Fibroblast of pulmonary artery (primary cell): ENCODE measurements at regions not wholly inside any gene's neighbourhood (a gene's known extent, or its start where the extent isn't known, plus 50 kb on each side); places are given as distances from the start of the nearest gene placed in this dataset.
"Not testable (repeated sequence)": the region's sequence is repeated elsewhere in the genome, so short reads cannot be mapped to it uniquely, and the experiment has no call there.

Experiments used
- DNase-seq: peaks from one replicate; pipeline ENCODE4 v3.0.0-alpha.2; 2010; ENCODE audit warnings: low read depth
- H3K4me3 ChIP-seq: replicated peaks from 2 replicates; pipeline ENCODE4 v1.5.1; 2011; ENCODE audit warnings: low read depth, mild to moderate bottlenecking, control low read depth, low read length, moderate library complexity
- TF ChIP-seq, protein P1 (sequence below): IDR thresholded peaks from 2 replicates; pipeline ENCODE4 v1.5.1; 2011; ENCODE audit warnings: mild to moderate bottlenecking, control low read depth, low read length, inconsistent platforms; ENCODE audit errors: missing control alignments

DNA sequence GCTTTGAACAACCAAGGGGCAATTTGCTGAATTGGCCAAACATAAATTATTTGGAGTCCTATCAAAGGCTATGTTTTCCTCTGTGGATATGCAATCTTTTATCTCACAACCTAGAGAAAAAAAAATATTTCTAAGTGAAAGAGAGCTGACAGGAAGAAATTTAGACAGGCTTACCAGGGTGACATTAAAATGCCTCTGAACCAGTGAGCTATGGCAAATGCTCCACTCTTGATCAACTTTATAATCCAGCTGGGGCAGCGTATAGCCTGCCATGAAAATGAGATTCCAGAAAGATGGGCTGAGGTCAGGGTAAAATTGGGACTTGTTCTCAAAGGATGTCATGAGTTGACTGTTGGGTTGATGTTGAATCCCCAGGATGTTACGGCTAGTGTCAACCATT is 399.3 kb upstream of the TRPC7 start:
- DNase-seq: no peak
- TF ChIP-seq, protein P1, sequence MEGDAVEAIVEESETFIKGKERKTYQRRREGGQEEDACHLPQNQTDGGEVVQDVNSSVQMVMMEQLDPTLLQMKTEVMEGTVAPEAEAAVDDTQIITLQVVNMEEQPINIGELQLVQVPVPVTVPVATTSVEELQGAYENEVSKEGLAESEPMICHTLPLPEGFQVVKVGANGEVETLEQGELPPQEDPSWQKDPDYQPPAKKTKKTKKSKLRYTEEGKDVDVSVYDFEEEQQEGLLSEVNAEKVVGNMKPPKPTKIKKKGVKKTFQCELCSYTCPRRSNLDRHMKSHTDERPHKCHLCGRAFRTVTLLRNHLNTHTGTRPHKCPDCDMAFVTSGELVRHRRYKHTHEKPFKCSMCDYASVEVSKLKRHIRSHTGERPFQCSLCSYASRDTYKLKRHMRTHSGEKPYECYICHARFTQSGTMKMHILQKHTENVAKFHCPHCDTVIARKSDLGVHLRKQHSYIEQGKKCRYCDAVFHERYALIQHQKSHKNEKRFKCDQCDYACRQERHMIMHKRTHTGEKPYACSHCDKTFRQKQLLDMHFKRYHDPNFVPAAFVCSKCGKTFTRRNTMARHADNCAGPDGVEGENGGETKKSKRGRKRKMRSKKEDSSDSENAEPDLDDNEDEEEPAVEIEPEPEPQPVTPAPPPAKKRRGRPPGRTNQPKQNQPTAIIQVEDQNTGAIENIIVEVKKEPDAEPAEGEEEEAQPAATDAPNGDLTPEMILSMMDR: no peak
- H3K4me3 ChIP-seq: no peak overlapping the region

DNA sequence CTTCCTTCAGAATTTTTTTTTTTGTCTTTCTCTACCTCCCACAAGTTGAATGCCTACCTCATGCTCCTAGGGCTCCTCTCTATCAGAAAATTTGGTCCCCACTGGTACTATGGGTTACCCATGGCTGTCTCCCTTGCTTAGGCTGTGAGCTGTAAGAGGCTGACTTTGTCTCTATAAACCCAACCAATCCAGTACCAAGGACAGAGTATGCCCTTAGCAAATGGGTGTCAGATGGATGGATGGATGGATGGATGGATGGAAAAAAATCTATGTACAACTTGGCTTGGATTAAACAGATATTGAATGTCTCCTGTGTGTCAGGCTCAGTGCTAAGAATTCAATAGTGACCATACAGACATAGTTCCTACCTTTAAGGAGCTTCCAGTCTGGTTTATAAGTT is 398.2 kb upstream of the TRPC7 start:
- TF ChIP-seq, protein P1: no peak
- DNase-seq: no peak

DNA sequence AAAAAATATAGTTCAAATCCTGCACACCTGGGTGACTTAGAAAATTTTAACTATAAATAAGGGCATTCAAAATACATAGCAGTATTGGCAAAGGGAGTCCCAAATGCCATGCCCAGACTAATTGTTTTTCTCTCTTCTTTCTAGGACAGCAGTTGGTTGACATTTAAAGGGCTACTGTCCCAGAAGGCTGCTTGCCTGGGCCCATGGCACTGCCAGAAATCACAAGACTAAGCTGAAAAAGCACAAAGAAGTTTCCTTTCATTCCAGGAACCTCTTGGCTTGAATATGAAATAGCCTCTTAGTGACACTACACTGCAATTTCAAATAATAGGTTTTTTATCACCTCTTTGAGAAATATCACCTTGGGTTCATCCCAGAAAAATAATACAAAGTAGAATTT is 388.9 kb upstream of the TRPC7 start:
- TF ChIP-seq, protein P1: no peak
- no peak for DNase-seq
- H3K4me3 ChIP-seq: no peak overlapping the region

More for the DNA sequence above, 398.2 kb upstream of the TRPC7 start:
- H3K4me3 ChIP-seq: no peak overlapping the region

DNA sequence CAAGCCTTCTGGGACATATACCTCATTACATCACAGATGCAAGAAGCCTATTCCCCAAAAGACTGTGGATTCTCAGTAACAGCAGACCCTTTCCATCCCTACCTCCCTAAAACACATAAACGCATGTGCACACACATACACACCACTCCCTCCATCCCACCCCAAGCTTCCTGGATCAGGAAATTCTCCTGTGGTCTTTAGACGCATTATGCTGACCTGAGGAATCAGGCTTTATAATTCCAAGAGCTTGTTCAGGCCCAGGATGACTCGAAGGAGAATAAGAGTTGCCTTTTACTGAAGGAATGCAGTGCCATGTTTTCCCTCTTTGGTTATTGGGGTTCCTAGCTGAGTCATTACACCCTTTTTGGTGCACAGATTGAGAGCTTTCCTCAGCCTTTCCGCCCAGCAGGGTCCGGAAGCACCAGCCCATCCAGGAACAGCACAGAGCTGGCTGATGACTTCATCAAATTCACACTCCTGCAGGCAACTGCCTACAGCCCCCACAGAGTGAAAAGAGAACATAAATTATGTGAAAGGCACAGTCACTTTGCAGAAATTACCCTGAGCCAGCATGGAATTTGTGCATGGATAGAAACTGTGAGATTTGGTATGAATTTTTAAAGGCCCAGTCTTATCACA is 385.0 kb upstream of the TRPC7 start:
- H3K4me3 ChIP-seq: no peak overlapping the region
- TF ChIP-seq, protein P1: no peak
- DNase-seq: no peak

DNA sequence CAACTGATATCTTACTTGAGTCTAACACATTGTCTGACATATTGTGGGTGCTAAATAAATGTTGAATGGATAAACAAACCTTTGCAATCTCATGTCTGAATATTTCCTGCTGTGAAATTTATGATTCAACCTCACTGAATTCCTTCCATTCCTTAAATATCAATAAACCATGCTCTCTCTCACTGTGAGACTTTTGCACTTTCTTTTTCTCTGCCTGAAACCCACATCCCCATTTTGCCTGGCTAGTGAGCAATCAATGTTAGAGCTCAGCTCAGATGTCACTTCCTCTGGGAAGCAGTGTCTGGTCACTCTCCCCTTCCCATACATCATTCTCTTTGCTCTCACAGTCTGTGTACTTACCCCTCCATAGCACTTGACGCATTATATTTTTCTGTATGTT is 383.7 kb upstream of the TRPC7 start:
- TF ChIP-seq, protein P1: no peak
- DNase-seq: no peak
- H3K4me3 ChIP-seq: no peak overlapping the region

DNA sequence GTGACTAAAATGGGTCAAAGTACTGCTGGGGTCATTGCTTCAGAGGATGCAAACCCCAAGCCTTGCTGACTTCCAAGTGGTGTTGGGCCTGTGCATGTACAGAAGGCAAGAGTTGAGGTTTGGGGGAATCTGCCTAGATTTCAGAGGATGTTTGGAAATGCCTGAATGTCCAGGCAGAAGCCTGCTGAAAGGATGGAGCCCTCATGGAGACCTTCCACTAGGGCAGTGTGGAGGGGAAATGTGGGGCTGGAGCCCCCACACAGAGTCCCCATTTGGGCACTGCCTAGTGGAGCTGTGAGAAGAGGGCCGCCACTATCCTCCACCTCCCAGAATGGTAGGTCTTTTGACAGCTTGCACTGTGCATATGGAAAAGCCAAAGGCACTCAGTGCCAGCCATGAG is 377.7 kb upstream of the TRPC7 start:
- no peak for DNase-seq
- no peak overlapping the region for H3K4me3 ChIP-seq
- TF ChIP-seq, protein P1: no peak

DNA sequence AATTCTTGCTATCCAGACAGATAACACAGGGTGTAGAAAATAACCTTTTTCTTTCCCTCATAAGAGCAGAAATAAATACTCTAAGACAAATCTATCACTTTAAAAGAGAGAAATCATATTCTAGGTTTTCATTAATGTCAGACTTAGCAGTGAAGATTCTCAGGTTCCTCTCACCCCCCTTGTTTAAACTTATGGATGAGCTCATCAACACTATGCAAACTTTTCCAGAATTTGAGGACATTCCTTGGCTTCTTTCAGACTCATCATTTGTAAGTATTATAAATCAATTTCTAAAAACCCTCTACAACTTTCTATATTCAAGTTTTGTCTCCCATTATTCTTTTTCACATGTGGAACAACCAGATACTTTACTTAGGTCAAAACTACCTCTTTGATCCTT is 374.9 kb upstream of the TRPC7 start:
- no peak overlapping the region for H3K4me3 ChIP-seq
- TF ChIP-seq, protein P1: no peak
- DNase-seq: no peak

DNA sequence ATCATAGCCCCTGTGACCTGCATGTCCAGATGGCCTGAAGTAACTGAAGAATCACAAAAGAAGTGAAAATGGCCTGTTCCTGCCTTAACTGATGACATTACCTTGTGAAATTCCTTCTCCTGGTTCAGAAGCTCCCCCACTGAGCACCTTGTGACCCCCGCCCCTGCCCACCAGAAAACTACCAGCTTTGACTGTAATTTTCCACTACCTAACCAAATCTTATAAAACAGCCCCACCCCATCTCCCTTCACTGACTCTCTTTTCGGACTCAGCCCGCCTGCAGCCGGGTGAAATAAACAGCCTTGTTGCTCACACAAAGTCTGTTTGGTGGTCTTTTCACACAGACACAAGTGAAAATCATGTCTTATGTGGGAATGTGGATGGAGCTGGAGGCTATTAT is 373.9 kb upstream of the TRPC7 start:
- H3K4me3 ChIP-seq, DNase-seq: not testable (repeated sequence)
